T-helper 1 cell treated with Interleukin-12 subunit alpha and Interleukin-12 subunit beta and Interleukin-4 antibody, amounts not matched to agents 30 μg/mL and 1 μg/mL, for 36 hours (primary cell): ENCODE measurements at regions not wholly inside any gene's neighbourhood (a gene's known extent, or its start where the extent isn't known, plus 50 kb on each side); places are given as distances from the start of the nearest gene placed in this dataset.

Source experiments
- H3K27ac Mint-ChIP-seq: one replicate; pipeline ENCODE4 v1.8.0; 2021; ENCODE audit warnings: mild to moderate bottlenecking, mixed read lengths
- H3K27me3 Mint-ChIP-seq: one replicate; pipeline ENCODE4 v1.8.0; 2021; ENCODE audit warnings: low read depth, mixed read lengths
- H3K36me3 Mint-ChIP-seq: one replicate; pipeline ENCODE4 v1.8.0; 2021; ENCODE audit warnings: low read depth, mixed read lengths
- H3K4me1 Mint-ChIP-seq: one replicate; pipeline ENCODE4 v1.8.0; 2021; ENCODE audit warnings: low read depth, mixed read lengths
- H3K4me3 Mint-ChIP-seq: one replicate; pipeline ENCODE4 v1.8.0; 2021; ENCODE audit warnings: mild to moderate bottlenecking, moderate library complexity, mixed read lengths
- H3K9me3 Mint-ChIP-seq: one replicate; pipeline ENCODE4 v1.8.0; 2021; ENCODE audit warnings: mixed read lengths

- Mint-ChIP-seq H3K27ac (no peak overlapping the region), H3K36me3 (no peaks in the 10 kb centered on the region), H3K9me3 (no peaks in the 10 kb centered on the region), H3K4me1 (no peaks in the 10 kb centered on the region), H3K4me3 (no peak overlapping the region), H3K27me3 (no peaks in the 10 kb centered on the region)
Observed at GRCh38 chr5:143870362-143870761, 58.4 kb downstream of the HMHB1 start.

DNA sequence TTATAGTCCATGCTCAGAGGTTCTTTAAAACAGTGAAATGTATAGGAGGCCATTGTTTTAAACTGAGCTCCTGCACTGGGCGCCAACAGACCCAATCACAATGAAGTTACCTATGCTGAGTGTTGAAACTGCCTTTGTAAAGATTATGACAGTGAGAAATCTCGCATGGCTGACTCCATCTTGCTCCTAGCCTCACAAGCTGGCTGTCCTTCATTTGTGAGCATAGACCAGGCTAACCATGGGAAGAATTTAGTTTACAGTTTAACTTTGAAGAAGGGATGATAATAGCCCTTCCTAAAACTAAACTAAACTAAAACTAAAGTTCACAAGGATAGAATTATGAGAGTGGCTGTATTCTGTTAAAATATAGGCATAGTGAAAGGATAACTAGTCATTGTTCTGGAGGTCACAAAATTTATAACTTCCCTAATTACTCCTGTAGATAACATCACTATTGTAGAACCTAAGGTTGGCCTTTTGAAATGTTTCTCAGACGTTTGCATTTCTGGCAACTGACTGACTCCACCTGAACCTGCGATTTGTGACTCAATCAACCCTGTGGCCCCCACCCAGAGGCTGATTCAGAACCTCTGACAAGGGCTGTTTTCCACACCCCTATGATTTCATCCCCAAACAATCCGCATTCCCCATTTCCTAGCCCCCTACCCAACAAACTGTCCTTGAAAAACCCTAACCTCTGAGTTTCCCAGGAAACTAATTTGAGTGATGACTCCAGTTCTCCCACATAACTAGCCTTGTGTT, 59.1 kb downstream of the HMHB1 start:
- no peak overlapping the region for H3K4me3 Mint-ChIP-seq
- no peaks in the 10 kb centered on the region for H3K27me3 Mint-ChIP-seq
- no peaks in the 10 kb centered on the region for H3K9me3 Mint-ChIP-seq
- no peaks in the 10 kb centered on the region for H3K4me1 Mint-ChIP-seq
- no peaks in the 10 kb centered on the region for H3K36me3 Mint-ChIP-seq
- H3K27ac Mint-ChIP-seq, result no peak overlapping the region

DNA sequence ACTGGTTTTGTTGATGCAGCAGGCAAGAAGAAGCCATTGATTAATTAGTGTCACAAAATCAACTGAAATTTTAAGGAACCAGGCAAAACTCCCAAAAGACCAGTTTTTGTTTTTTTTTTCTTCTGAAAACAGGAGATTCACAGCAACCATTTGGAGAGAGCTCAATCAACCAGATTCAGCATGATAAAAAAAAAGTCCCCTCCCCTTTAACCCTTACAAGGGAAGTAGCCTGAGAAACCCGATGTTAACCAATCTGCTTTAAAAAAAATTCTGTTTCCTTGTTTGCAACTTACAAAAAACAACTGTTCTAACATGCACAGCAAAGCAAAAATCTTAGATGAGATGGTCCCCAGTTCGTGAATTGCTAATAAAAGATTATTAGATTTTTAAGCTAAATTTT, 59.7 kb downstream of the HMHB1 start:
- Mint-ChIP-seq H3K4me3 (no peak overlapping the region), H3K27ac (no peak overlapping the region), H3K36me3 (no peaks in the 10 kb centered on the region), H3K27me3 (no peaks in the 10 kb centered on the region), H3K9me3 (no peaks in the 10 kb centered on the region), H3K4me1 (no peaks in the 10 kb centered on the region)

DNA sequence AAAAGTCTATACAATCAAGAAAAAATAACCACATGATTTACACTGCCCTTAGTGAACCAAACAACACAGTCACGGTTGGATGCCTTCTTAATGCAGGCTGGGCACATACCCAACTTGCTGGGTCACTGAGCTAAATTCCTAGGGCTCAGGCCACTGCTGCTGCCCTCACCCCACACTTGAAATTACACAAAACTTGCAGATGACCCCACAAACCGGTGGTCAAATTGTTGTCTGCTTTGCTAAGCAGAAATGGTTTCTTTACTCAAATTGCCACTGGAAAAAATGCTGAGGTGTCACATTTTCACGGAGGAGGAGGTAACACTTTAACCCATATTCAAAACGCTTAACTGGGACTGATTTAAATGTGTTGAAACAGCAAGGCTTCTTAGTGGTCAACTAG, 62.4 kb downstream of the HMHB1 start:
- no peaks in the 10 kb centered on the region for H3K36me3 Mint-ChIP-seq
- peaks cover 3% of the 10 kb centered on the region for H3K27me3 Mint-ChIP-seq
- no peak overlapping the region for H3K27ac Mint-ChIP-seq
- H3K4me1 Mint-ChIP-seq, result no peaks in the 10 kb centered on the region
- H3K9me3 Mint-ChIP-seq, result no peaks in the 10 kb centered on the region
- H3K4me3 Mint-ChIP-seq, result no peak overlapping the region

- no peak overlapping the region for H3K27ac Mint-ChIP-seq
- no peak overlapping the region for H3K4me3 Mint-ChIP-seq
- H3K36me3 Mint-ChIP-seq, result no peaks in the 10 kb centered on the region
- H3K27me3 Mint-ChIP-seq, result peaks cover 3% of the 10 kb centered on the region
- no peaks in the 10 kb centered on the region for H3K4me1 Mint-ChIP-seq
- peaks cover 5% of the 10 kb centered on the region for H3K9me3 Mint-ChIP-seq
Observed at GRCh38 chr5:143877196-143877595, 65.2 kb downstream of the HMHB1 start.

- Mint-ChIP-seq H3K27ac (no peak overlapping the region), H3K9me3 (peaks cover 5% of the 10 kb centered on the region), H3K27me3 (peaks cover 3% of the 10 kb centered on the region), H3K4me3 (no peak overlapping the region), H3K36me3 (no peaks in the 10 kb centered on the region), H3K4me1 (no peaks in the 10 kb centered on the region)
Observed at GRCh38 chr5:143878430-143878829, 66.5 kb downstream of the HMHB1 start.

GRCh38 chr5:143879646-143880045, 67.7 kb downstream of the HMHB1 start:
- Mint-ChIP-seq H3K4me1 (peaks cover 2% of the 10 kb centered on the region), H3K27ac (no peak overlapping the region), H3K4me3 (no peak overlapping the region), H3K9me3 (peaks cover 5% of the 10 kb centered on the region), H3K36me3 (peaks cover 1% of the 10 kb centered on the region), H3K27me3 (peaks cover 3% of the 10 kb centered on the region)

DNA sequence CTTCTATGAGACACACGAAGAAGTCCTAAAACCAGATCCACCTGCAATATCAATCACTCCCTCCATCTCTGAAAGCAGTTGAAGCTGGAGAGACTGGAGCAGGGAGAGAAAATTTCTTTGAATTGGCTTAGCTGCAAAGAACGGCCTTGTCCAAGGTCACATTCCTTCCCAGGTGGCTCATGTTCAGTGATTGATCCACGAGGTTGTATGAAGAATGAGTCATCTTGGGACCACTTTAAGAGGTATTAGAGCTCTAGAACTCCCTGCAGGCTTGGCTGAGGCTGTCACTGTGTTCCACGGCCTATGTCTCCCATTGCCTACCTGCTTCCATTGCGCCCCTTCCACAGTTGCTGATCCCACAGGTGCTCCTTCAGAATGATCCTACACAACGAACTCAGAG, 68.2 kb downstream of the HMHB1 start:
- no peak overlapping the region for H3K27ac Mint-ChIP-seq
- H3K27me3 Mint-ChIP-seq, result peaks cover 3% of the 10 kb centered on the region
- H3K36me3 Mint-ChIP-seq, result peaks cover 1% of the 10 kb centered on the region
- H3K9me3 Mint-ChIP-seq, result peaks cover 5% of the 10 kb centered on the region
- no peak overlapping the region for H3K4me3 Mint-ChIP-seq
- H3K4me1 Mint-ChIP-seq, result peaks cover 4% of the 10 kb centered on the region

DNA sequence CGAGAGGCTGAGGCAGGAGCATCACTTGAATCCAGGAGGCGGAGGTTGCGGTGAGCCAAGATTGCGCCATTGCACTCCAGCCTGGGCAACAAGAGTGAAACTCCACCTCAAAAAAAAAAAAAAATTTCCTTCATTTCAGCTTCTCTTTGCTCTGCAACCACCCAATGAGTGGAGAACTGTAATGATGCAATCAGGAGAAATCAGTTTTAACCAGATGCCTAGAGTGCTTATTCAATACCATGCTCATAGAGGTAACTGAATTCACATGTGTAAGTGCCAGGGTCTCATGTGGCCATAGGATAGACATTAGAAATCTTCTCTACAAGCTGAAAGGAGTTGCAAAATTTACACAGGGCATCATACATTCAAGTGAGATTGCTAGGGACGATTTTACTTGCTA, 70.6 kb downstream of the HMHB1 start:
- peaks cover 1% of the 10 kb centered on the region for H3K36me3 Mint-ChIP-seq
- H3K9me3 Mint-ChIP-seq, result peaks cover 5% of the 10 kb centered on the region
- H3K27ac Mint-ChIP-seq, result no peak overlapping the region
- peaks cover 3% of the 10 kb centered on the region for H3K27me3 Mint-ChIP-seq
- no peak overlapping the region for H3K4me3 Mint-ChIP-seq
- H3K4me1 Mint-ChIP-seq, result peaks cover 4% of the 10 kb centered on the region

DNA sequence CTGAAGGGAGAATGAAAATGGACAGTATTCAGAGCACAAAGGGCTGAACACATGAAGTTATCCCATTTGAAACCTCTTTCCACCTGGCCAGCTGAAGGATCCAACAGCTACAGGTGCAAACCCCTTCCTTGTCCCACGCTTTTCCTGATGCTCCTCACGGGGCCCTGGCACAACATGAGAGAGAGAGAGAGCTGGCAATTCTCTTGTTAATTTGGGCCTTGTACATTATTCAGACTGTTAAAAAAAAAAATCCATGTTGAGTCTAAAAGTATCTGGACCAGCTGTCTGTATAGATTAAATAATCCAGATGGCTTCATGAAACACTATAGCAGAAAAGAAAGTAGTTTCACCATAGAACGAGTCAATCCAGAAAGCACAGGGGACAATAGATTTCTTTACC, 74.1 kb downstream of the HMHB1 start:
- Mint-ChIP-seq H3K4me1 (peaks cover 4% of the 10 kb centered on the region), H3K27me3 (peaks cover 3% of the 10 kb centered on the region), H3K36me3 (peaks cover 1% of the 10 kb centered on the region), H3K9me3 (no peaks in the 10 kb centered on the region), H3K4me3 (no peak overlapping the region), H3K27ac (no peak overlapping the region)

- Mint-ChIP-seq H3K4me3 (no peak overlapping the region), H3K27ac (no peak overlapping the region), H3K4me1 (peaks cover 4% of the 10 kb centered on the region), H3K27me3 (peaks cover 3% of the 10 kb centered on the region), H3K9me3 (no peaks in the 10 kb centered on the region), H3K36me3 (peaks cover 1% of the 10 kb centered on the region)
Observed at GRCh38 chr5:143886651-143887638, 75.0 kb downstream of the HMHB1 start.

- Mint-ChIP-seq H3K4me1 (peaks cover 4% of the 10 kb centered on the region), H3K4me3 (no peak overlapping the region), H3K27me3 (peaks cover 3% of the 10 kb centered on the region), H3K36me3 (peaks cover 1% of the 10 kb centered on the region), H3K27ac (no peak overlapping the region), H3K9me3 (no peaks in the 10 kb centered on the region)
Observed at GRCh38 chr5:143887903-143888665, 76.1 kb downstream of the HMHB1 start.

DNA sequence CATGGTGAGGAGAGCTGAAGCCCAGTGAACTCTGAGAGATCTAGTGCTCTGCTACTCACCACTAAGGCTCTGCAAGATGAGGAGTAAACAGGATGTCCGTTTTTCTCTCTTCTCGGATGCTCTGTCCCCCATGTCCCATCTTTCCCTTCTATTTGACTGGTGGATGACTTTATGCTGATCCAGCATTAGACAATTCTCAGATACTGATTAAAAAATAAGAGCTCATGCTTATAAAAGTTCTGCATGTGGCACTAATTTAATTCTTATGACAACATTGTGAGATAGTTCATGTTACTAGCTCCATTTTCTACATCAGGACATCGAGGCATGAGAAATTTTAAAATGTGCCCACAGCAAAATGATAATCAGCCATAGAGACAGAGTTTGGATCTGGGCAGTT, 77.0 kb downstream of the HMHB1 start:
- Mint-ChIP-seq H3K27me3 (peaks cover 3% of the 10 kb centered on the region), H3K4me3 (no peak overlapping the region), H3K9me3 (no peaks in the 10 kb centered on the region), H3K36me3 (no peaks in the 10 kb centered on the region), H3K4me1 (peaks cover 4% of the 10 kb centered on the region), H3K27ac (no peak overlapping the region)

GRCh38 chr5:143889986-143890385, 78.0 kb downstream of the HMHB1 start:
- Mint-ChIP-seq H3K4me1 (no peaks in the 10 kb centered on the region), H3K27me3 (peaks cover 3% of the 10 kb centered on the region), H3K4me3 (no peak overlapping the region), H3K36me3 (no peaks in the 10 kb centered on the region), H3K27ac (no peak overlapping the region), H3K9me3 (no peaks in the 10 kb centered on the region)
